CD14-positive monocyte (primary cell): ENCODE measurements at regions not wholly inside any gene's neighbourhood (a gene's known extent, or its start where the extent isn't known, plus 50 kb on each side); places are given as distances from the start of the nearest gene placed in this dataset.

ENCODE experiments used
- DNase-seq, 3 donors: peaks; one replicate each; pipeline ENCODE4 v3.0.0-alpha.2; 2011 to 2022
- H2AFZ ChIP-seq: 2 replicates; pipeline ENCODE4 v1.6.0; 2012; ENCODE audit warnings: mild to moderate bottlenecking, low read depth, low read length, inconsistent platforms; ENCODE audit not compliant: insufficient read depth, poor library complexity, severe bottlenecking
- H3K27ac ChIP-seq, 2 donors: 1 replicate in 1 of 2; 2 replicates in 1 of 2; pipeline ENCODE4 v1.5.1; 2012 to 2013; ENCODE audit warnings: low read length in 2 of 2, control low read depth in 1 of 2, inconsistent platforms in 1 of 2, low read depth in 1 of 2, mild to moderate bottlenecking in 1 of 2
- H3K27me3 ChIP-seq, 2 donors: one replicate each; pipeline versions ENCODE4 v1.6.0 to v1.6.1; 2011 to 2013; ENCODE audit warnings: low read length in 2 of 2; ENCODE audit not compliant: control insufficient read depth in 2 of 2, insufficient read depth in 2 of 2
- H3K36me3 ChIP-seq, 2 donors: replicated peaks in 1 of 2; 1 replicate in 1 of 2; 2 replicates in 1 of 2; pipeline versions ENCODE4 v1.5.1 to v1.6.1; 2012 to 2013; ENCODE audit warnings: low read length in 2 of 2, control low read depth in 1 of 2, inconsistent platforms in 1 of 2, mild to moderate bottlenecking in 1 of 2; ENCODE audit not compliant: insufficient read depth in 2 of 2, control insufficient read depth in 1 of 2
- H3K4me1 ChIP-seq, 2 donors: 1 replicate in 1 of 2; 2 replicates in 1 of 2; pipeline versions ENCODE4 v1.5.1 to v1.6.1; 2012 to 2013; ENCODE audit warnings: low read length in 2 of 2, control low read depth in 1 of 2, inconsistent platforms in 1 of 2, mild to moderate bottlenecking in 1 of 2, moderate library complexity in 1 of 2; ENCODE audit not compliant: insufficient read depth in 2 of 2, control insufficient read depth in 1 of 2
- H3K4me2 ChIP-seq: replicated peaks from 2 replicates; pipeline ENCODE3; 2012; ENCODE audit warnings: low read length, moderate library complexity, mild to moderate bottlenecking; ENCODE audit not compliant: poor library complexity, severe bottlenecking; ENCODE audit errors: extremely low read depth
- H3K4me3 ChIP-seq, 3 experiments: fragments of 200-600 bp in 1 of 3; sonication (generic) in 1 of 3; replicated peaks in 1 of 3; 1 replicate in 2 of 3; 2 replicates in 1 of 3; pipeline ENCODE4 v1.5.1; 2011 to 2013; ENCODE audit warnings: low read length in 3 of 3, mild to moderate bottlenecking in 3 of 3, control low read depth in 2 of 3, low read depth in 2 of 3, inconsistent platforms in 1 of 3, moderate library complexity in 1 of 3
- H3K79me2 ChIP-seq: 2 replicates; pipeline ENCODE4 v1.6.0; 2012; ENCODE audit warnings: mild to moderate bottlenecking, control low read depth, inconsistent platforms, low read length, moderate library complexity; ENCODE audit not compliant: insufficient read depth
- H3K9ac ChIP-seq: 2 replicates; pipeline ENCODE4 v1.6.0; 2017; ENCODE audit warnings: low read length, mild to moderate bottlenecking; ENCODE audit not compliant: insufficient read depth, poor library complexity, severe bottlenecking
- H3K9me3 ChIP-seq, 2 donors: replicated peaks in 1 of 2; 1 replicate in 1 of 2; 2 replicates in 1 of 2; pipeline versions ENCODE4 v1.5.1 to v1.6.1; 2012 to 2013; ENCODE audit warnings: low read length in 2 of 2, control low read depth in 1 of 2; ENCODE audit not compliant: control insufficient read depth in 1 of 2, insufficient read depth in 1 of 2
- H4K20me1 ChIP-seq: 2 replicates; pipeline ENCODE4 v1.6.0; 2012; ENCODE audit warnings: mild to moderate bottlenecking, low read length, control low read depth, moderate library complexity; ENCODE audit not compliant: insufficient read depth
- H3K27ac Mint-ChIP-seq, 7 donors: one replicate each; pipeline ENCODE4 v1.8.0; 2020; ENCODE audit warnings: mild to moderate bottlenecking in 7 of 7, mixed read lengths in 7 of 7, moderate library complexity in 6 of 7, inconsistent platforms in 2 of 7
- H3K27me3 Mint-ChIP-seq, 3 donors: one replicate each; pipeline ENCODE4 v1.8.0; 2021 to 2022; ENCODE audit warnings: low read depth in 3 of 3, mild to moderate bottlenecking in 3 of 3, mixed read lengths in 3 of 3, moderate library complexity in 3 of 3, inconsistent platforms in 1 of 3
- H3K36me3 Mint-ChIP-seq, 2 donors: one replicate each; pipeline ENCODE4 v1.8.0; 2020; ENCODE audit warnings: mixed read lengths in 2 of 2, inconsistent platforms in 1 of 2, mild to moderate bottlenecking in 1 of 2
- H3K4me1 Mint-ChIP-seq: one replicate; pipeline ENCODE4 v1.8.0; 2020; ENCODE audit warnings: mild to moderate bottlenecking, mixed read lengths
- H3K4me3 Mint-ChIP-seq, 2 donors: one replicate each; pipeline ENCODE4 v1.8.0; 2020; ENCODE audit warnings: mild to moderate bottlenecking in 2 of 2, mixed read lengths in 2 of 2, moderate library complexity in 1 of 2
- H3K9me3 Mint-ChIP-seq, 7 donors: one replicate each; pipeline ENCODE4 v1.8.0; 2020 to 2022; ENCODE audit warnings: mixed read lengths in 7 of 7, mild to moderate bottlenecking in 6 of 7, moderate library complexity in 6 of 7, inconsistent platforms in 2 of 7
- WGBS: methylation state at CpG from one replicate; pipeline ENCODE4 v1.1.5; 2013; ENCODE audit warnings: missing lambda C conversion rate; ENCODE audit not compliant: insufficient coverage; 5-methylcytosine and 5-hydroxymethylcytosine counted together
- intact Hi-C, 2 donors: fragments of 100-400 bp; cut with micrococcal nuclease; formaldehyde crosslinking; loops; one replicate each; pipeline versions ENCODE4 v1.15.0 to v1.15.1; 2023
- TF ChIP-seq, protein P1 (sequence below): fragments of 200-600 bp; IDR thresholded peaks from one replicate; pipeline ENCODE4 v1.8.0; 2022; ENCODE audit warnings: antibody characterized with exemption, mild to moderate bottlenecking

GRCh38 chr21:25509862-25510261, 97.4 kb downstream of the MRPL39 start:
- no peak for DNase-seq
- Histone ChIP-seq H3K4me1 (no peaks in the 10 kb centered on the region), H3K27ac (no peak overlapping the region), H3K9ac (no peak overlapping the region), H3K4me2 (no peak overlapping the region), H3K4me3 (no peak overlapping the region), H2AFZ (no peak overlapping the region), H3K79me2 (no peaks in the 10 kb centered on the region), H3K9me3 (no peaks in the 10 kb centered on the region), H3K27me3 (no peaks in the 10 kb centered on the region), H4K20me1 (no peaks in the 10 kb centered on the region), H3K36me3 (no peaks in the 10 kb centered on the region)
- Mint-ChIP-seq H3K4me1 (peaks cover 2% of the 10 kb centered on the region), H3K4me3 (no peak overlapping the region), H3K27ac (no peak overlapping the region), H3K27me3 (peaks cover 0 to 4% (median 0%) of the 10 kb centered on the region in 3 donors), H3K9me3 (peaks cover 0 to 8% (median 2%) of the 10 kb centered on the region in 7 donors), H3K36me3 (no peaks in the 10 kb centered on the region)
- TF ChIP-seq, protein P1, sequence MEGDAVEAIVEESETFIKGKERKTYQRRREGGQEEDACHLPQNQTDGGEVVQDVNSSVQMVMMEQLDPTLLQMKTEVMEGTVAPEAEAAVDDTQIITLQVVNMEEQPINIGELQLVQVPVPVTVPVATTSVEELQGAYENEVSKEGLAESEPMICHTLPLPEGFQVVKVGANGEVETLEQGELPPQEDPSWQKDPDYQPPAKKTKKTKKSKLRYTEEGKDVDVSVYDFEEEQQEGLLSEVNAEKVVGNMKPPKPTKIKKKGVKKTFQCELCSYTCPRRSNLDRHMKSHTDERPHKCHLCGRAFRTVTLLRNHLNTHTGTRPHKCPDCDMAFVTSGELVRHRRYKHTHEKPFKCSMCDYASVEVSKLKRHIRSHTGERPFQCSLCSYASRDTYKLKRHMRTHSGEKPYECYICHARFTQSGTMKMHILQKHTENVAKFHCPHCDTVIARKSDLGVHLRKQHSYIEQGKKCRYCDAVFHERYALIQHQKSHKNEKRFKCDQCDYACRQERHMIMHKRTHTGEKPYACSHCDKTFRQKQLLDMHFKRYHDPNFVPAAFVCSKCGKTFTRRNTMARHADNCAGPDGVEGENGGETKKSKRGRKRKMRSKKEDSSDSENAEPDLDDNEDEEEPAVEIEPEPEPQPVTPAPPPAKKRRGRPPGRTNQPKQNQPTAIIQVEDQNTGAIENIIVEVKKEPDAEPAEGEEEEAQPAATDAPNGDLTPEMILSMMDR: no peak
- intact Hi-C loops: no loop called here
- WGBS: no CpG with 5 or more reads among the region's 2 CpGs

GRCh38 chr21:25508364-25508763, 98.9 kb downstream of the MRPL39 start:
- Mint-ChIP-seq H3K4me1 (peaks cover 4% of the 10 kb centered on the region), H3K9me3 (peaks cover 5 to 11% (median 9%) of the 10 kb centered on the region in 7 donors), H3K27ac (no peak overlapping the region), H3K36me3 (no peaks in the 10 kb centered on the region), H3K4me3 (no peak overlapping the region), H3K27me3 (peaks cover 0 to 4% (median 0%) of the 10 kb centered on the region in 3 donors)
- TF ChIP-seq, protein P1: no peak
- Histone ChIP-seq H3K27ac (no peak overlapping the region), H3K9ac (no peak overlapping the region), H3K4me2 (no peak overlapping the region), H3K36me3 (no peaks in the 10 kb centered on the region), H3K79me2 (no peaks in the 10 kb centered on the region), H3K27me3 (no peaks in the 10 kb centered on the region), H2AFZ (no peak overlapping the region), H4K20me1 (no peaks in the 10 kb centered on the region), H3K4me1 (no peaks in the 10 kb centered on the region), H3K4me3 (no peak overlapping the region), H3K9me3 (peaks cover 5% of the 10 kb centered on the region in 2 donors)
- 100% methylated on average over 1 of the region's 3 CpGs for WGBS
- intact Hi-C loops: no loop called here
- no peak for DNase-seq
